Erythroblast (primary cell): ENCODE measurements at regions not wholly inside any gene's neighbourhood (a gene's known extent, or its start where the extent isn't known, plus 50 kb on each side); places are given as distances from the start of the nearest gene placed in this dataset.
"Not testable (repeated sequence)": the region's sequence is repeated elsewhere in the genome, so short reads cannot be mapped to it uniquely, and the experiment has no call there.

Experiments
- GATA1 ChIP-seq: IDR thresholded peaks from 2 replicates; pipeline ENCODE4 v1.6.1; 2011; ENCODE audit warnings: low read depth, mild to moderate bottlenecking, control low read depth, low read length, moderate library complexity
- POLR2A ChIP-seq: IDR thresholded peaks from 2 replicates; pipeline ENCODE4 v1.6.1; 2011; ENCODE audit warnings: mild to moderate bottlenecking, low read length

DNA sequence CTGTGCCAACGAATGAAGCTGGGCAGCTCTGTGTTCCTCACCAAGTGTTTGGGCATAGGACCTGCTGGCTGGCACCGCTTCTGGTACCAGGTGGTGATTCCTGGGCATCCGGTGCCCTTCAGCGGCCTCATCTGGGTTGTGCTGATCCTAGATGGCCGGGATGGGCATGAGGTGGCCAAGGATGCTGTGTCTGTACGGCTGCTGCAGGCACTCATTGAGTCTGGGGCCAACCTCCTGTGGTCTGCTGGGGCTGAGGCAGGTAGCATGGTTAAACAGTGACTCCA lies 96.1 kb upstream of the PLEKHM1 start:
- not testable (repeated sequence) for TF ChIP-seq POLR2A, GATA1
